Urothelium cell line (cell line): ENCODE measurements at regions not wholly inside any gene's neighbourhood (a gene's known extent, or its start where the extent isn't known, plus 50 kb on each side); places are given as distances from the start of the nearest gene placed in this dataset.

Experiments used
- DNase-seq: peaks from one replicate; pipeline ENCODE4 v3.0.0; 2011; ENCODE audit warnings: low spot score, mixed read lengths
- FAIRE-seq: peaks from 2 replicates; lab custom pipeline; 2011; peaks lifted over from hg19 to GRCh38; lab: Jason Lieb, UNC

GRCh38 chr4:123257591-123257990, 139.0 kb upstream of the SPRY1 start:
- DNase-seq (no peak), FAIRE-seq (no peak)

GRCh38 chr4:123259676-123260646, 136.6 kb upstream of the SPRY1 start:
- FAIRE-seq (no peak), DNase-seq (no peak)

GRCh38 chr4:123260653-123261052, 135.9 kb upstream of the SPRY1 start:
- no peak for FAIRE-seq
- DNase-seq: no peak

- FAIRE-seq (no peak), DNase-seq (no peak)
These were observed 134.5 kb upstream of the SPRY1 start for GRCh38 chr4:123262080-123262479.

- FAIRE-seq: no peak
- no peak for DNase-seq
These were observed 131.2 kb upstream of the SPRY1 start for GRCh38 chr4:123265443-123265842.

GRCh38 chr4:123266221-123266620, 130.4 kb upstream of the SPRY1 start:
- DNase-seq (no peak), FAIRE-seq (no peak)

GRCh38 chr4:123278755-123279154, 117.8 kb upstream of the SPRY1 start:
- no peak for DNase-seq
- FAIRE-seq: no peak

- DNase-seq (no peak), FAIRE-seq (no peak)
These were observed 113.2 kb upstream of the SPRY1 start for GRCh38 chr4:123283371-123283895.

GRCh38 chr4:123284168-123284567, 112.4 kb upstream of the SPRY1 start:
- FAIRE-seq: no peak
- no peak for DNase-seq

GRCh38 chr4:123286903-123287466, 109.6 kb upstream of the SPRY1 start:
- FAIRE-seq (no peak), DNase-seq (no peak)

- DNase-seq: no peak
- no peak for FAIRE-seq
These were observed 108.1 kb upstream of the SPRY1 start for GRCh38 chr4:123288309-123289025.

GRCh38 chr4:123291329-123291728, 105.3 kb upstream of the SPRY1 start:
- DNase-seq (no peak), FAIRE-seq (no peak)

GRCh38 chr4:123297836-123298235, 98.8 kb upstream of the SPRY1 start:
- DNase-seq (no peak), FAIRE-seq (no peak)

- DNase-seq: no peak
- FAIRE-seq: no peak
These were observed 98.3 kb upstream of the SPRY1 start for GRCh38 chr4:123298261-123298660.

GRCh38 chr4:123298801-123299200, 97.8 kb upstream of the SPRY1 start:
- DNase-seq (no peak), FAIRE-seq (no peak)

GRCh38 chr4:123299212-123299691, 97.3 kb upstream of the SPRY1 start:
- no peak for FAIRE-seq
- no peak for DNase-seq

- FAIRE-seq: no peak
These were observed 96.2 kb upstream of the SPRY1 start for GRCh38 chr4:123300222-123301039.

GRCh38 chr4:123301923-123302322, 94.7 kb upstream of the SPRY1 start:
- DNase-seq (no peak), FAIRE-seq (no peak)

More at GRCh38 chr4:123300222-123301039, 96.2 kb upstream of the SPRY1 start:
- DNase-seq: no peak

- FAIRE-seq: no peak
- no peak for DNase-seq
These were observed 92.2 kb upstream of the SPRY1 start for GRCh38 chr4:123304151-123304964.
